ENCODE measurements at regions not wholly inside any gene's neighbourhood (a gene's known extent, or its start where the extent isn't known, plus 50 kb on each side); places are given as distances from the start of the nearest gene placed in this dataset.

- Histone ChIP-seq H3K27ac (ENCODE audit: low read depth in 1 of 2, low read length in 2 of 2) (no peak overlapping the region), H3K4me1 (ENCODE audit: control insufficient read depth in 1 of 2, insufficient read depth in 2 of 2, low read length in 2 of 2) (no peaks in the 10 kb centered on the region), H3K27me3 (ENCODE audit: control insufficient read depth in 1 of 2, insufficient read depth in 2 of 2, low read length in 1 of 2) (no peaks in the 10 kb centered on the region), H3K4me3 (ENCODE audit: low read length in 2 of 2) (no peak overlapping the region), H3K9me3 (ENCODE audit: control insufficient read depth, low read length) (no peaks in the 10 kb centered on the region), H3K36me3 (ENCODE audit: control insufficient read depth in 1 of 2, insufficient read depth in 2 of 2, low read length in 1 of 2) (no peaks in the 10 kb centered on the region)
- DNase-seq (no peak), ATAC-seq (ENCODE audit: low FRiP score) (no peak)
- WGBS, 2 donors, result 17% methylated on average over 9 of the region's 9 CpGs
- intact Hi-C loops (cut with DNase I), result no loop called here
These were observed 166.9 kb upstream of the RNF32 start for GRCh38 chr7:156473476-156474240.

GRCh38 chr7:156472267-156472666 is 168.3 kb upstream of the RNF32 start:
- Histone ChIP-seq H3K27ac (ENCODE audit: low read depth in 1 of 2, low read length in 2 of 2) (no peak overlapping the region), H3K9me3 (ENCODE audit: control insufficient read depth, low read length) (no peaks in the 10 kb centered on the region), H3K4me1 (ENCODE audit: control insufficient read depth in 1 of 2, insufficient read depth in 2 of 2, low read length in 2 of 2) (no peaks in the 10 kb centered on the region), H3K36me3 (ENCODE audit: control insufficient read depth in 1 of 2, insufficient read depth in 2 of 2, low read length in 1 of 2) (no peaks in the 10 kb centered on the region), H3K27me3 (ENCODE audit: control insufficient read depth in 1 of 2, insufficient read depth in 2 of 2, low read length in 1 of 2) (no peaks in the 10 kb centered on the region), H3K4me3 (ENCODE audit: low read length in 2 of 2) (no peak overlapping the region)
- WGBS, 2 donors, result 88 to 91% methylated on average over 11 of the region's 11 CpGs
- DNase-seq (no peak), ATAC-seq (ENCODE audit: low FRiP score) (no peak)
- intact Hi-C loops (cut with DNase I), result no loop called here

- no peaks in the 10 kb centered on the region for H3K9me3 ChIP-seq (ENCODE audit: control insufficient read depth, low read length)
- no peak for ATAC-seq (ENCODE audit: low FRiP score)
- DNase-seq, result no peak
- no peak overlapping the region for H3K4me3 ChIP-seq (ENCODE audit: low read length in 2 of 2)
- no peaks in the 10 kb centered on the region for H3K4me1 ChIP-seq (ENCODE audit: control insufficient read depth in 1 of 2, insufficient read depth in 2 of 2, low read length in 2 of 2)
- no peaks in the 10 kb centered on the region for H3K27me3 ChIP-seq (ENCODE audit: control insufficient read depth in 1 of 2, insufficient read depth in 2 of 2, low read length in 1 of 2)
- intact Hi-C loops (cut with DNase I), result no loop called here
- WGBS, 2 donors, result 94 to 95% methylated on average over 32 of the region's 32 CpGs
- no peaks in the 10 kb centered on the region for H3K36me3 ChIP-seq (ENCODE audit: control insufficient read depth in 1 of 2, insufficient read depth in 2 of 2, low read length in 1 of 2)
- H3K27ac ChIP-seq (ENCODE audit: low read depth in 1 of 2, low read length in 2 of 2), result no peak overlapping the region
These were observed 169.9 kb upstream of the RNF32 start for GRCh38 chr7:156470399-156471320.

GRCh38 chr7:156466955-156467625 is 173.5 kb upstream of the RNF32 start:
- WGBS, 2 donors, result 70 to 76% methylated on average over 11 of the region's 11 CpGs
- H3K36me3 ChIP-seq (ENCODE audit: control insufficient read depth in 1 of 2, insufficient read depth in 2 of 2, low read length in 1 of 2), result no peaks in the 10 kb centered on the region
- H3K4me1 ChIP-seq (ENCODE audit: control insufficient read depth in 1 of 2, insufficient read depth in 2 of 2, low read length in 2 of 2), result no peaks in the 10 kb centered on the region
- no peak for ATAC-seq (ENCODE audit: low FRiP score)
- no peaks in the 10 kb centered on the region for H3K9me3 ChIP-seq (ENCODE audit: control insufficient read depth, low read length)
- H3K4me3 ChIP-seq (ENCODE audit: low read length in 2 of 2), result no peak overlapping the region
- intact Hi-C loops (cut with DNase I), result no loop called here
- H3K27me3 ChIP-seq (ENCODE audit: control insufficient read depth in 1 of 2, insufficient read depth in 2 of 2, low read length in 1 of 2), result no peaks in the 10 kb centered on the region
- no peak overlapping the region for H3K27ac ChIP-seq (ENCODE audit: low read depth in 1 of 2, low read length in 2 of 2)
- no peak for DNase-seq

GRCh38 chr7:156466272-156466671 is 174.3 kb upstream of the RNF32 start:
- no peaks in the 10 kb centered on the region for H3K27me3 ChIP-seq (ENCODE audit: control insufficient read depth in 1 of 2, insufficient read depth in 2 of 2, low read length in 1 of 2)
- no peaks in the 10 kb centered on the region for H3K36me3 ChIP-seq (ENCODE audit: control insufficient read depth in 1 of 2, insufficient read depth in 2 of 2, low read length in 1 of 2)
- H3K27ac ChIP-seq (ENCODE audit: low read depth in 1 of 2, low read length in 2 of 2), result no peak overlapping the region
- no peaks in the 10 kb centered on the region for H3K9me3 ChIP-seq (ENCODE audit: control insufficient read depth, low read length)
- no peaks in the 10 kb centered on the region for H3K4me1 ChIP-seq (ENCODE audit: control insufficient read depth in 1 of 2, insufficient read depth in 2 of 2, low read length in 2 of 2)
- intact Hi-C loops (cut with DNase I), result no loop called here
- 18 to 28% methylated on average over 13 of the region's 13 CpGs for WGBS, 2 donors
- no peak for DNase-seq
- ATAC-seq (ENCODE audit: low FRiP score), result no peak
- H3K4me3 ChIP-seq (ENCODE audit: low read length in 2 of 2), result no peak overlapping the region

- no peaks in the 10 kb centered on the region for H3K4me1 ChIP-seq (ENCODE audit: control insufficient read depth in 1 of 2, insufficient read depth in 2 of 2, low read length in 2 of 2)
- no peak overlapping the region for H3K27ac ChIP-seq (ENCODE audit: low read depth in 1 of 2, low read length in 2 of 2)
- H3K9me3 ChIP-seq (ENCODE audit: control insufficient read depth, low read length), result no peaks in the 10 kb centered on the region
- no peak overlapping the region for H3K4me3 ChIP-seq (ENCODE audit: low read length in 2 of 2)
- no peak for DNase-seq
- 78 to 79% methylated on average over 10 of the region's 10 CpGs for WGBS, 2 donors
- intact Hi-C loops (cut with DNase I), result no loop called here
- no peaks in the 10 kb centered on the region for H3K36me3 ChIP-seq (ENCODE audit: control insufficient read depth in 1 of 2, insufficient read depth in 2 of 2, low read length in 1 of 2)
- no peak for ATAC-seq (ENCODE audit: low FRiP score)
- H3K27me3 ChIP-seq (ENCODE audit: control insufficient read depth in 1 of 2, insufficient read depth in 2 of 2, low read length in 1 of 2), result no peaks in the 10 kb centered on the region
These were observed 175.4 kb upstream of the RNF32 start for GRCh38 chr7:156465186-156465585.

- ATAC-seq (ENCODE audit: low FRiP score) (no peak), DNase-seq (no peak)
- 80% methylated on average over 10 of the region's 10 CpGs for WGBS, 2 donors
- Histone ChIP-seq H3K36me3 (ENCODE audit: control insufficient read depth in 1 of 2, insufficient read depth in 2 of 2, low read length in 1 of 2) (no peaks in the 10 kb centered on the region), H3K4me3 (ENCODE audit: low read length in 2 of 2) (no peak overlapping the region), H3K9me3 (ENCODE audit: control insufficient read depth, low read length) (no peaks in the 10 kb centered on the region), H3K4me1 (ENCODE audit: control insufficient read depth in 1 of 2, insufficient read depth in 2 of 2, low read length in 2 of 2) (no peaks in the 10 kb centered on the region), H3K27ac (ENCODE audit: low read depth in 1 of 2, low read length in 2 of 2) (no peak overlapping the region), H3K27me3 (ENCODE audit: control insufficient read depth in 1 of 2, insufficient read depth in 2 of 2, low read length in 1 of 2) (no peaks in the 10 kb centered on the region)
- intact Hi-C loops (cut with DNase I), result no loop called here
These were observed 176.2 kb upstream of the RNF32 start for GRCh38 chr7:156464339-156464738.

GRCh38 chr7:156463280-156463679 is 177.3 kb upstream of the RNF32 start:
- Histone ChIP-seq H3K36me3 (ENCODE audit: control insufficient read depth in 1 of 2, insufficient read depth in 2 of 2, low read length in 1 of 2) (no peaks in the 10 kb centered on the region), H3K4me1 (ENCODE audit: control insufficient read depth in 1 of 2, insufficient read depth in 2 of 2, low read length in 2 of 2) (no peaks in the 10 kb centered on the region), H3K27ac (ENCODE audit: low read depth in 1 of 2, low read length in 2 of 2) (no peak overlapping the region), H3K27me3 (ENCODE audit: control insufficient read depth in 1 of 2, insufficient read depth in 2 of 2, low read length in 1 of 2) (no peaks in the 10 kb centered on the region), H3K9me3 (ENCODE audit: control insufficient read depth, low read length) (no peaks in the 10 kb centered on the region), H3K4me3 (ENCODE audit: low read length in 2 of 2) (no peak overlapping the region)
- WGBS, 2 donors, result 57 to 61% methylated on average over 9 of the region's 9 CpGs
- intact Hi-C loops (cut with DNase I), result no loop called here
- DNase-seq (no peak), ATAC-seq (ENCODE audit: low FRiP score) (no peak)
